Neural progenitor cell (in vitro differentiated cells): ENCODE measurements at regions not wholly inside any gene's neighbourhood (a gene's known extent, or its start where the extent isn't known, plus 50 kb on each side); places are given as distances from the start of the nearest gene placed in this dataset.

Experiments
- DNase-seq: peaks from one replicate; pipeline ENCODE4 v3.0.0-alpha.2; 2016; ENCODE audit warnings: low spot score
- H2AFZ ChIP-seq: fragments of 200-600 bp; sonication (generic); replicated peaks from 2 replicates; pipeline ENCODE4 v1.6.1; 2016; ENCODE audit warnings: antibody characterized with exemption
- H3F3A ChIP-seq: fragments of 200-600 bp; sonication (generic); 2 replicates; pipeline ENCODE4 v1.6.1; 2016; ENCODE audit warnings: antibody characterized with exemption, low read depth
- H3K27ac ChIP-seq: fragments of 200-600 bp; sonication (generic); 2 replicates; pipeline ENCODE4 v1.5.1; 2016; ENCODE audit warnings: mild to moderate bottlenecking
- H3K27me3 ChIP-seq: fragments of 200-600 bp; sonication (generic); 2 replicates; pipeline ENCODE4 v1.6.1; 2016; ENCODE audit warnings: mild to moderate bottlenecking, moderate library complexity
- H3K36me3 ChIP-seq: fragments of 200-600 bp; sonication (generic); 2 replicates; pipeline ENCODE4 v1.5.1; 2016
- H3K4me1 ChIP-seq: fragments of 200-600 bp; sonication (generic); 2 replicates; pipeline ENCODE4 v1.6.1; 2016; ENCODE audit warnings: mixed run types
- H3K4me2 ChIP-seq: fragments of 200-600 bp; sonication (generic); 2 replicates; pipeline ENCODE4 v1.6.1; 2016
- H3K4me3 ChIP-seq: fragments of 200-600 bp; sonication (generic); 2 replicates; pipeline ENCODE4 v1.5.1; 2016
- H3K79me2 ChIP-seq: fragments of 200-600 bp; sonication (generic); 2 replicates; pipeline ENCODE4 v1.6.1; 2016; ENCODE audit warnings: low read depth
- H3K9ac ChIP-seq: fragments of 200-600 bp; sonication (generic); 2 replicates; pipeline ENCODE4 v1.6.1; 2016
- H3K9me3 ChIP-seq: fragments of 200-600 bp; sonication (generic); 2 replicates; pipeline ENCODE4 v1.5.1; 2016; ENCODE audit warnings: low read depth
- H4K20me1 ChIP-seq: fragments of 200-600 bp; sonication (generic); 2 replicates; pipeline ENCODE4 v1.6.1; 2016; ENCODE audit warnings: low read depth
- H3K27ac Mint-ChIP-seq: 3 replicates; pipeline ENCODE4 v1.8.0; 2021; ENCODE audit warnings: mixed read lengths
- H3K27me3 Mint-ChIP-seq: 2 replicates; pipeline ENCODE4 v1.8.0; 2022; ENCODE audit warnings: low read depth, mild to moderate bottlenecking, inconsistent platforms, moderate library complexity, mixed read lengths; ENCODE audit not compliant: insufficient read depth
- H3K36me3 Mint-ChIP-seq: 3 replicates; pipeline ENCODE4 v1.8.0; 2021; ENCODE audit warnings: mixed read lengths
- H3K4me1 Mint-ChIP-seq: 3 replicates; pipeline ENCODE4 v1.8.0; 2021; ENCODE audit warnings: mixed read lengths
- H3K4me3 Mint-ChIP-seq: 3 replicates; pipeline ENCODE4 v1.8.0; 2021; ENCODE audit warnings: mild to moderate bottlenecking, moderate library complexity, mixed read lengths
- H3K9me3 Mint-ChIP-seq: 3 replicates; pipeline ENCODE4 v1.8.0; 2020; ENCODE audit warnings: mixed read lengths
- EZH2 ChIP-seq: fragments of 200-600 bp; sonication (generic); IDR thresholded peaks from 2 replicates; pipeline ENCODE4 v1.6.1; 2017; ENCODE audit warnings: antibody characterized with exemption, mild to moderate bottlenecking, moderate library complexity
- EZH2phosphoT487 ChIP-seq: fragments of 200-600 bp; sonication (generic); IDR thresholded peaks from 2 replicates; pipeline ENCODE4 v1.6.1; 2017; ENCODE audit warnings: antibody characterized with exemption
- TF ChIP-seq, protein P1 (sequence below): fragments of 200-600 bp; sonication (generic); IDR thresholded peaks from 2 replicates; pipeline ENCODE4 v1.5.1; 2017; ENCODE audit warnings: antibody characterized with exemption, mild to moderate bottlenecking

DNA sequence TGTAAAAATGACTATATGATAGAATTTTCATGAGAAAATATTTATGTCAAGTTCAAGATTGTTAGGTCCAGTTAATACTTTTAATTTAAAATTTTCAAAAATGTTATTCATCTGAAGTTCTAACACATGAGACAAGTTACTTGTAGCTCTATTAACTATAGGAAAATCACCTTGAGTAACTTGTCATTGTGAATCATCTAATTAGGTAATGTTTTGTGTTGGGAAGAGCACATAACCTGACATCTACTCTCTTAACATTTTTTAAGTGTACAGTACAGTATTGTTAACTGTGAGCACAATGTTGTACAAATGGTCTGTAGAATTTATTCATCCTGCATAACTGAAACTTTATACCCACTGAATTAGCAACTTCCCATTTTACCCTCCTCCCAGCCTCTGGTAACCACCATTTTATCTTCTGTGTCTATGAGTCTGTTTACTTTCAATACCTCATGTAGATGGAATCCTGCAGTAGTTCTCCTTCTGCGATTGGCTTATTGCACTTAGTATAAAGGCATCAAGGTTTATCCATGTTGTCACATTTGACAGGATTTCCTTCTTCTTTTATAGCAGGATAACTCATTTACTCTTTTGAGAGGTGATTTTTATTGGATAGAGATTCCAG, 54.6 kb downstream of the ARL4A start:
- DNase-seq: no peak
- Mint-ChIP-seq H3K27me3 (no peaks in the 10 kb centered on the region), H3K9me3 (peaks cover 3% of the 10 kb centered on the region), H3K4me1 (peaks cover 16% of the 10 kb centered on the region), H3K27ac (no peak overlapping the region), H3K4me3 (no peak overlapping the region), H3K36me3 (peaks cover under 1% of the 10 kb centered on the region)
- Histone ChIP-seq H3K9me3 (no peaks in the 10 kb centered on the region), H3K27ac (no peak overlapping the region), H4K20me1 (no peaks in the 10 kb centered on the region), H3K36me3 (no peaks in the 10 kb centered on the region), H2AFZ (no peak overlapping the region), H3K79me2 (no peaks in the 10 kb centered on the region), H3K4me1 (peaks cover 5% of the 10 kb centered on the region), H3F3A (no peaks in the 10 kb centered on the region), H3K4me2 (no peak overlapping the region), H3K4me3 (no peak overlapping the region), H3K9ac (no peak overlapping the region), H3K27me3 (no peaks in the 10 kb centered on the region)
- TF ChIP-seq, protein P1, sequence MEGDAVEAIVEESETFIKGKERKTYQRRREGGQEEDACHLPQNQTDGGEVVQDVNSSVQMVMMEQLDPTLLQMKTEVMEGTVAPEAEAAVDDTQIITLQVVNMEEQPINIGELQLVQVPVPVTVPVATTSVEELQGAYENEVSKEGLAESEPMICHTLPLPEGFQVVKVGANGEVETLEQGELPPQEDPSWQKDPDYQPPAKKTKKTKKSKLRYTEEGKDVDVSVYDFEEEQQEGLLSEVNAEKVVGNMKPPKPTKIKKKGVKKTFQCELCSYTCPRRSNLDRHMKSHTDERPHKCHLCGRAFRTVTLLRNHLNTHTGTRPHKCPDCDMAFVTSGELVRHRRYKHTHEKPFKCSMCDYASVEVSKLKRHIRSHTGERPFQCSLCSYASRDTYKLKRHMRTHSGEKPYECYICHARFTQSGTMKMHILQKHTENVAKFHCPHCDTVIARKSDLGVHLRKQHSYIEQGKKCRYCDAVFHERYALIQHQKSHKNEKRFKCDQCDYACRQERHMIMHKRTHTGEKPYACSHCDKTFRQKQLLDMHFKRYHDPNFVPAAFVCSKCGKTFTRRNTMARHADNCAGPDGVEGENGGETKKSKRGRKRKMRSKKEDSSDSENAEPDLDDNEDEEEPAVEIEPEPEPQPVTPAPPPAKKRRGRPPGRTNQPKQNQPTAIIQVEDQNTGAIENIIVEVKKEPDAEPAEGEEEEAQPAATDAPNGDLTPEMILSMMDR: no peak
- TF ChIP-seq EZH2phosphoT487 (no peak), EZH2 (no peak)

DNA sequence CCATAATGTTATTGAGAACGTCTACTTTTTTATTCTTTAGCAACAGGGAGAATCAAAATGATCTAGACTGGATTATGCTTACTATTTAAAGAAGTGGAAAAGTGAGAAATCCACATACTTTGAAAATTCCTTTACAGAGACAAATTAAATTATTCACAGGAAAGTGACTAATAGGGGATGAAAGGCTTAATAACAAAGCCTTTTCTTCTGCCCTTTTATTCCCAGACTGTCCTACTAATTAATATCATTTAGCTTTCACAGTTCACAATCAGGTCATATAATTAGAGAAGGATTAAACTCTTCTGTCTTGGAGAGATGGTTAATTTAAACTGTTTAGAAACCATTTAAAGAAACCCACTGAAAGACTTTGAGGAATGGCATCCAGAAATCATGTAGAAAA, 58.8 kb downstream of the ARL4A start:
- peaks cover 3% of the 10 kb centered on the region for H3K27me3 Mint-ChIP-seq
- H2AFZ ChIP-seq: no peak overlapping the region
- peak; percentile 5 for DNase-seq
- H3K27ac ChIP-seq: no peak overlapping the region
- peaks cover 5% of the 10 kb centered on the region for H3F3A ChIP-seq
- no peak overlapping the region for H3K9ac ChIP-seq
- peaks cover 2% of the 10 kb centered on the region for H3K36me3 Mint-ChIP-seq
- H3K79me2 ChIP-seq: no peaks in the 10 kb centered on the region
- H4K20me1 ChIP-seq: no peaks in the 10 kb centered on the region
- peaks cover 5% of the 10 kb centered on the region for H3K4me1 Mint-ChIP-seq
- H3K9me3 ChIP-seq: no peaks in the 10 kb centered on the region
- peaks cover 13% of the 10 kb centered on the region for H3K4me1 ChIP-seq
- no peak overlapping the region for H3K4me3 Mint-ChIP-seq
- no peaks in the 10 kb centered on the region for H3K36me3 ChIP-seq
- no peak for TF ChIP-seq EZH2
- TF ChIP-seq, protein P1: no peak
- TF ChIP-seq EZH2phosphoT487: peak; percentile 88
- H3K4me3 ChIP-seq: no peak overlapping the region
- peaks cover 11% of the 10 kb centered on the region for H3K9me3 Mint-ChIP-seq
- H3K4me2 ChIP-seq: no peak overlapping the region
- no peak overlapping the region for H3K27ac Mint-ChIP-seq
- H3K27me3 ChIP-seq: no peaks in the 10 kb centered on the region

DNA sequence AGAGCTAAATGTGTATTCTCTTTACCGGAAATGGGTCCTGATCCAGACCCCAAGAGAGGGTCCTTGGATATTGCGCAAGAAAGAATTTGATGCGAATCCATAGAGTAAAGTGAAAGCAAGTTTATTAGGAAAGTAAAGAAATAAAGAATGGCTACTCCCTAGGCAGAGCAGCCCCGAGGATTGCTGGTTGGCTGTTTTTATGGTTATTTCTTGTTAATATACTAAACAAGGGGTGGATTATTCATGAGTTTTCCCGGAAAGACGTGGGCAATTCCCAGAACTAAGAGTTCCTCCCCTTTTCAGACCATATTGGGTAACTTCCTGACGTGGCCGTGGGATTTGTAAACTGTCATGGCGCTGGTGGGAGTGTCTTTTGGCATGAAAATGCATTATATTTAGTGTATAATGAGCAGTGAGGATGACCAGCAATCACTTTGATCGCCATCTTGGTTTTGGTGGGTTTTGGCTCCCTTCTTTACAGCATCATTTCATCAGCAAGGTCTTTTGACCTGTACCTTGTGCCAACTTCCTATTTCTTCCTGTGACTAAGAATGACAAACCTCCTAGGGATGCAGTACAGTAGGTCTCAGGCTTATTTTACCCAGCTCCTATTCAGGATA, 60.4 kb downstream of the ARL4A start:
- no peak overlapping the region for H3K27ac Mint-ChIP-seq
- H3K4me1 ChIP-seq: peaks cover 13% of the 10 kb centered on the region
- H3K27me3 Mint-ChIP-seq: peaks cover 3% of the 10 kb centered on the region
- peaks cover 8% of the 10 kb centered on the region for H3K4me1 Mint-ChIP-seq
- no peak for DNase-seq
- peaks cover 2% of the 10 kb centered on the region for H3K36me3 Mint-ChIP-seq
- peaks cover 5% of the 10 kb centered on the region for H3F3A ChIP-seq
- H3K27ac ChIP-seq: no peak overlapping the region
- H3K9me3 Mint-ChIP-seq: peaks cover 11% of the 10 kb centered on the region
- no peak overlapping the region for H3K4me3 Mint-ChIP-seq
- H3K4me2 ChIP-seq: no peak overlapping the region
- no peaks in the 10 kb centered on the region for H3K9me3 ChIP-seq
- H3K4me3 ChIP-seq: no peak overlapping the region
- no peak overlapping the region for H3K9ac ChIP-seq
- H4K20me1 ChIP-seq: no peaks in the 10 kb centered on the region
- H3K79me2 ChIP-seq: no peaks in the 10 kb centered on the region
- no peaks in the 10 kb centered on the region for H3K27me3 ChIP-seq
- H2AFZ ChIP-seq: no peak overlapping the region
- H3K36me3 ChIP-seq: no peaks in the 10 kb centered on the region
- TF ChIP-seq EZH2 (no peak), EZH2phosphoT487 (no peak)
- TF ChIP-seq, protein P1: no peak
